SK-N-SH (cell line): ENCODE measurements at regions not wholly inside any gene's neighbourhood (a gene's known extent, or its start where the extent isn't known, plus 50 kb on each side); places are given as distances from the start of the nearest gene placed in this dataset.
"Not testable (repeated sequence)": the region's sequence is repeated elsewhere in the genome, so short reads cannot be mapped to it uniquely, and the experiment has no call there.

ENCODE experiments used
- CTCF ChIA-PET: fragments of 300-600, 350-600 bp; formaldehyde crosslinking; extraction: SDS; loops from one replicate; lab custom pipeline; 2021; lab: Yijun Ruan, JAX
- POLR2A ChIA-PET: fragments of 350-600 bp; sonication (Branson Sonifier 250); formaldehyde crosslinking; extraction: SDS; loops from one replicate; lab custom pipeline; 2020; ENCODE audit warnings: antibody characterized with exemption, inconsistent platforms; lab: Yijun Ruan, JAX
- DNase-seq: peaks from one replicate; pipeline ENCODE4 v3.0.0; 2012
- H2AFZ ChIP-seq: fragments of 200-600 bp; sonication (generic); 2 replicates; pipeline ENCODE4 v1.8.1; 2016; ENCODE audit warnings: antibody characterized with exemption, mild to moderate bottlenecking, low read depth
- H3F3A ChIP-seq: fragments of 200-600 bp; sonication (generic); replicated peaks from 2 replicates; pipeline ENCODE3; 2016; ENCODE audit warnings: antibody characterized with exemption, mild to moderate bottlenecking; ENCODE audit not compliant: insufficient read depth
- H3K27ac ChIP-seq, 2 experiments: fragments of 200-500 bp in 1 of 2; fragments of 200-600 bp in 1 of 2; sonication (Bioruptor generic) in 1 of 2; sonication (generic), shearing (Covaris generic) in 1 of 2; 2 replicates each; pipeline versions ENCODE4 v1.5.1 to v1.6.1; 2014 to 2016; ENCODE audit warnings: low read depth in 2 of 2, inconsistent platforms in 1 of 2, low read length in 1 of 2, mild to moderate bottlenecking in 1 of 2, mixed read lengths in 1 of 2
- H3K27me3 ChIP-seq: fragments of 200-600 bp; sonication (generic), shearing (Covaris generic); 2 replicates; pipeline ENCODE4 v1.6.1; 2016; ENCODE audit warnings: mixed run types; ENCODE audit not compliant: insufficient read depth
- H3K36me3 ChIP-seq, 2 experiments: fragments of 200-500 bp in 1 of 2; fragments of 200-600 bp in 1 of 2; sonication (Bioruptor generic) in 1 of 2; sonication (generic) in 1 of 2; replicated peaks in 1 of 2; 2 replicates each; pipeline versions ENCODE3 to v1.5.1; 2014 to 2016; ENCODE audit warnings: low read length in 1 of 2, mild to moderate bottlenecking in 1 of 2; ENCODE audit not compliant: insufficient read depth in 2 of 2, control insufficient read depth in 1 of 2
- H3K4me1 ChIP-seq, 2 experiments: fragments of 200-500 bp in 1 of 2; fragments of 200-600 bp in 1 of 2; sonication (Bioruptor generic) in 1 of 2; sonication (generic), shearing (Covaris generic) in 1 of 2; 2 replicates each; pipeline versions ENCODE4 v1.5.1 to v1.6.1; 2014 to 2016; ENCODE audit warnings: low read depth in 1 of 2, low read length in 1 of 2, mixed run types in 1 of 2; ENCODE audit not compliant: insufficient read depth in 2 of 2, control insufficient read depth in 1 of 2
- H3K4me2 ChIP-seq: fragments of 200-600 bp; sonication (generic), shearing (Covaris generic); 2 replicates; pipeline ENCODE4 v1.6.1; 2017; ENCODE audit warnings: mixed run types
- H3K4me3 ChIP-seq, 2 experiments: fragments of 200-500 bp in 1 of 2; fragments of 200-600 bp in 1 of 2; sonication (Bioruptor generic) in 1 of 2; sonication (generic), shearing (Covaris generic) in 1 of 2; 2 replicates each; pipeline versions ENCODE4 v1.5.1 to v1.8.1; 2014 to 2016; ENCODE audit warnings: low read depth in 2 of 2, inconsistent platforms in 1 of 2, low read length in 1 of 2, mild to moderate bottlenecking in 1 of 2, mixed read lengths in 1 of 2, moderate library complexity in 1 of 2
- H3K79me2 ChIP-seq: fragments of 200-600 bp; sonication (generic); 2 replicates; pipeline ENCODE4 v1.8.1; 2017; ENCODE audit warnings: mild to moderate bottlenecking; ENCODE audit not compliant: insufficient read depth
- H3K9ac ChIP-seq: fragments of 200-600 bp; sonication (generic); 2 replicates; pipeline ENCODE4 v1.6.1; 2017; ENCODE audit warnings: mixed run types
- H3K9me2 ChIP-seq: fragments of 200-600 bp; sonication (generic); 2 replicates; pipeline ENCODE4 v1.6.1; 2017; ENCODE audit warnings: mixed run types
- H3K9me3 ChIP-seq: fragments of 200-600 bp; sonication (generic); 2 replicates; pipeline ENCODE4 v1.6.1; 2017; ENCODE audit warnings: mixed run types, mild to moderate bottlenecking, moderate library complexity
- H4K20me1 ChIP-seq: fragments of 200-600 bp; sonication (generic); 2 replicates; pipeline ENCODE4 v1.6.1; 2017; ENCODE audit warnings: mild to moderate bottlenecking, mixed run types; ENCODE audit not compliant: insufficient read depth
- CTCF ChIP-seq: fragments of 200-600 bp; sonication (generic); IDR thresholded peaks from 2 replicates; pipeline ENCODE4 v1.6.1; 2017; ENCODE audit warnings: antibody characterized with exemption, mild to moderate bottlenecking, moderate library complexity
- FOXJ3 ChIP-seq: sonication (generic); formaldehyde crosslinking; IDR thresholded peaks from 2 replicates; pipeline ENCODE4 v1.5.1; 2020; ENCODE audit warnings: mild to moderate bottlenecking, missing genetic modification reagents
- FOXM1 ChIP-seq: IDR thresholded peaks from 2 replicates; pipeline ENCODE4 v1.4.0; 2012; ENCODE audit warnings: low read depth, mild to moderate bottlenecking
- JUND ChIP-seq: IDR thresholded peaks from 2 replicates; pipeline ENCODE4 v1.4.0; 2012
- POLR2AphosphoS5 ChIP-seq: IDR thresholded peaks from 2 replicates; pipeline ENCODE4 v1.6.1; 2012; ENCODE audit warnings: low read depth, low read length
- RCOR1 ChIP-seq: fragments of 150-350 bp; IDR thresholded peaks from 2 replicates; pipeline ENCODE4 v1.6.1; 2017; ENCODE audit warnings: antibody characterized with exemption, low read length
- RXRA ChIP-seq: IDR thresholded peaks from 2 replicates; pipeline ENCODE4 v1.4.0; 2012; ENCODE audit warnings: low read depth, mild to moderate bottlenecking, borderline replicate concordance
- SIN3A ChIP-seq: IDR thresholded peaks from 2 replicates; pipeline ENCODE4 v1.6.1; 2012; ENCODE audit warnings: low read depth, mild to moderate bottlenecking, low read length, moderate library complexity, borderline replicate concordance
- TCF12 ChIP-seq: IDR thresholded peaks from 2 replicates; pipeline ENCODE4 v1.4.0; 2012
- USF2 ChIP-seq: fragments of 150-350 bp; IDR thresholded peaks from 2 replicates; pipeline ENCODE4 v1.6.1; 2017; ENCODE audit warnings: antibody characterized with exemption, low read length, low read depth, borderline replicate concordance
- WGBS: methylation state at CpG from one replicate; pipeline ENCODE4 v1.1.6; 2017; ENCODE audit warnings: low lambda C conversion rate; 5-methylcytosine and 5-hydroxymethylcytosine counted together

- Histone ChIP-seq H3K4me3 (no peak overlapping the region), H3K36me3 (no peaks in the 10 kb centered on the region), H3K27ac (no peak overlapping the region), H3K79me2 (no peaks in the 10 kb centered on the region), H4K20me1 (no peaks in the 10 kb centered on the region), H3F3A (no peaks in the 10 kb centered on the region), H3K9me2 (0 out of 2 replicates have a peak, but pooled peaks cover 3% of the 10 kb centered on the region), H3K4me1 (no peaks in the 10 kb centered on the region)
- 61% methylated on average over 5 of the region's 5 CpGs for WGBS
- CTCF ChIA-PET = interaction anchor here (0.6 to 1.4 kb wide), 4 partner anchors 9 to 253 kb away, joined by 3 to 4 read pairs (median 4); no protein-coding TSS in a partner anchor
- TF ChIP-seq FOXJ3 (CRISPR knock-in tag) = no peak
- TF ChIP-seq, all 33 proteins: peak for 0
- POLR2A ChIA-PET = no interaction called here
- no peak for DNase-seq
- no peak overlapping the region for H2AFZ ChIP-seq
- no peak overlapping the region for H3K9ac ChIP-seq
- H3K9me3 ChIP-seq = no peaks in the 10 kb centered on the region
- H3K27me3 ChIP-seq = no peaks in the 10 kb centered on the region
- H3K4me2 ChIP-seq = no peak overlapping the region
Observed at GRCh38 chr6:71091167-71091566, 134.3 kb upstream of the B3GAT2 start.

GRCh38 chr6:71091956-71092355, 135.1 kb upstream of the B3GAT2 start:
- CTCF ChIA-PET = interaction anchor here (1.3 kb wide), 1 partner anchor 9 kb away, joined by 4 read pairs; no protein-coding TSS in a partner anchor
- POLR2A ChIA-PET = no interaction called here
- Histone ChIP-seq H3F3A (no peaks in the 10 kb centered on the region), H2AFZ (no peak overlapping the region), H3K4me2 (no peak overlapping the region), H3K9ac (no peak overlapping the region), H3K9me2 (0 out of 2 replicates have a peak, but pooled peaks cover 3% of the 10 kb centered on the region), H3K79me2 (no peaks in the 10 kb centered on the region), H3K4me1 (no peaks in the 10 kb centered on the region), H3K9me3 (no peaks in the 10 kb centered on the region), H4K20me1 (no peaks in the 10 kb centered on the region), H3K27ac (no peak overlapping the region), H3K27me3 (no peaks in the 10 kb centered on the region), H3K4me3 (no peak overlapping the region), H3K36me3 (no peaks in the 10 kb centered on the region)
- 31% methylated on average over 1 of the region's 1 CpG for WGBS
- TF ChIP-seq TCF12 = no peak
- no peak for TF ChIP-seq RCOR1
- TF ChIP-seq FOXM1 = no peak
- TF ChIP-seq JUND = no peak
- TF ChIP-seq RXRA = no peak
- TF ChIP-seq USF2 = no peak
- no peak for TF ChIP-seq SIN3A
- no peak for TF ChIP-seq POLR2AphosphoS5
- TF ChIP-seq CTCF = no peak
- DNase-seq = no peak

GRCh38 chr6:71097264-71097663, 140.4 kb upstream of the B3GAT2 start:
- H4K20me1 ChIP-seq, DNase-seq: not testable (repeated sequence)

More at GRCh38 chr6:71097264-71097663, 140.4 kb upstream of the B3GAT2 start:
- WGBS = 16% methylated on average over 2 of the region's 2 CpGs
- H3K4me2 ChIP-seq, POLR2A ChIA-PET, H3K9me3 ChIP-seq, H3K4me3 ChIP-seq, H3K27ac ChIP-seq, H3K79me2 ChIP-seq, CTCF ChIA-PET, H3K9me2 ChIP-seq, H3K9ac ChIP-seq, H3K27me3 ChIP-seq, H2AFZ ChIP-seq, H3K36me3 ChIP-seq, H3F3A ChIP-seq, H3K4me1 ChIP-seq: not testable (repeated sequence)
